GM12878 (cell line): ENCODE measurements at regions not wholly inside any gene's neighbourhood (a gene's known extent, or its start where the extent isn't known, plus 50 kb on each side); places are given as distances from the start of the nearest gene placed in this dataset.

ENCODE experiments used
- ATAC-seq: fragments of 200-7000 bp; cut with Tn5 transposase; 3 replicates; pipeline ENCODE4 v1.9.1; 2020; ENCODE audit warnings: mild to moderate bottlenecking, moderate library complexity
- BruUV-seq: library from RNA; stranded (reverse); fragments of 400-500 nt; replicated peaks from 2 replicates; lab custom pipeline; 2021; lab: Mats Ljungman, UMichigan
- CTCF ChIA-PET: fragments of 300-600 bp; sonication (Branson Sonifier 250); formaldehyde crosslinking; extraction: SDS; loops from one replicate; lab custom pipeline; 2021; ENCODE audit warnings: inconsistent platforms; lab: Yijun Ruan, JAX
- POLR2A ChIA-PET: fragments of 350-600 bp; formaldehyde crosslinking; extraction: SDS; loops from one replicate; lab custom pipeline; 2021; ENCODE audit warnings: inconsistent platforms; lab: Charles Lee
- RAD21 ChIA-PET: fragments of 300-600 bp; sonication (Branson Sonifier 250); formaldehyde crosslinking; loops from one replicate; lab custom pipeline; 2023; ENCODE audit warnings: antibody characterized with exemption; ENCODE audit not compliant: unreplicated experiment; lab: Charles Lee
- SMC1A ChIA-PET: fragments of 300-600 bp; sonication (Branson Sonifier 250); formaldehyde crosslinking; loops from one replicate; lab custom pipeline; 2023; ENCODE audit not compliant: unreplicated experiment, uncharacterized antibody; lab: Charles Lee
- DNase-seq: peaks from one replicate; pipeline ENCODE4 v3.0.0-alpha.2; 2011; ENCODE audit warnings: low read depth, low spot score
- FAIRE-seq: peaks from 3 replicates; lab custom pipeline; 2011; peaks lifted over from hg19 to GRCh38; lab: Jason Lieb, UNC
- H2AFZ ChIP-seq: 2 replicates; pipeline ENCODE4 v1.6.0; 2011; ENCODE audit warnings: low read depth, low read length, control low read depth; ENCODE audit not compliant: control insufficient read depth
- H3K27ac ChIP-seq: 2 replicates; pipeline ENCODE4 v1.5.1; 2011; ENCODE audit warnings: control low read depth; ENCODE audit not compliant: control insufficient read depth, insufficient read depth
- H3K27me3 ChIP-seq, 2 experiments: replicated peaks in 1 of 2; 2 replicates each; pipeline versions ENCODE4 v1.6.0 to v1.6.1; 2011; ENCODE audit warnings: low read length in 1 of 2; ENCODE audit not compliant: control insufficient read depth in 2 of 2, insufficient read depth in 2 of 2
- H3K36me3 ChIP-seq, 2 experiments: 2 replicates each; pipeline ENCODE4 v1.5.1; 2011; ENCODE audit warnings: low read length in 1 of 2; ENCODE audit not compliant: control insufficient read depth in 2 of 2, insufficient read depth in 2 of 2
- H3K4me1 ChIP-seq: 2 replicates; pipeline ENCODE4 v1.6.1; 2011; ENCODE audit warnings: mild to moderate bottlenecking, low read length, moderate library complexity, mixed read lengths; ENCODE audit not compliant: control insufficient read depth, insufficient read depth
- H3K4me2 ChIP-seq: 2 replicates; pipeline ENCODE4 v1.6.0; 2011; ENCODE audit warnings: control low read depth; ENCODE audit not compliant: control insufficient read depth, insufficient read depth
- H3K4me3 ChIP-seq: fragments of 200-600 bp; sonication (generic); 2 replicates; pipeline ENCODE4 v1.5.1; 2016
- H3K79me2 ChIP-seq: 2 replicates; pipeline ENCODE4 v1.6.0; 2011; ENCODE audit warnings: low read length; ENCODE audit not compliant: control insufficient read depth, insufficient read depth
- H3K9ac ChIP-seq: 2 replicates; pipeline ENCODE4 v1.8.0; 2011; ENCODE audit warnings: low read length, control low read depth, mixed read lengths; ENCODE audit not compliant: control insufficient read depth, insufficient read depth
- H3K9me3 ChIP-seq: replicated peaks from 3 replicates; pipeline ENCODE4 v1.5.1; 2011; ENCODE audit warnings: mild to moderate bottlenecking, low read length; ENCODE audit not compliant: control insufficient read depth, insufficient read depth
- H4K20me1 ChIP-seq: 2 replicates; pipeline ENCODE4 v1.6.0; 2011; ENCODE audit not compliant: control insufficient read depth, insufficient read depth
- CREM ChIP-seq: IDR thresholded peaks from 2 replicates; pipeline ENCODE4 v1.6.1; 2014; ENCODE audit warnings: antibody characterized with exemption, low read depth
- ESRRA ChIP-seq: IDR thresholded peaks from 2 replicates; pipeline ENCODE4 v1.6.1; 2012; ENCODE audit warnings: mild to moderate bottlenecking, low read length, improper control_type of control experiment
- FOS ChIP-seq: IDR thresholded peaks from 3 replicates; pipeline ENCODE4 v1.6.1; 2011; ENCODE audit warnings: borderline replicate concordance; ENCODE audit not compliant: insufficient read length; ENCODE audit errors: extremely low read depth
- JUND ChIP-seq: IDR thresholded peaks from 2 replicates; pipeline ENCODE4 v1.6.1; 2012; ENCODE audit warnings: low read depth, mild to moderate bottlenecking, low read length, improper control_type of control experiment, moderate library complexity
- KLF5 ChIP-seq: fragments of 450-650 bp; IDR thresholded peaks from 2 replicates; pipeline ENCODE4 v1.6.1; 2014; ENCODE audit warnings: mild to moderate bottlenecking; ENCODE audit not compliant: partially characterized antibody
- PML ChIP-seq: IDR thresholded peaks from 2 replicates; pipeline ENCODE4 v1.6.1; 2012; ENCODE audit warnings: low read length, inconsistent platforms
- SUZ12 ChIP-seq: fragments of 200-600 bp; sonication (generic); IDR thresholded peaks from one replicate; pipeline ENCODE4 v1.6.1; 2018; ENCODE audit warnings: antibody characterized with exemption, mild to moderate bottlenecking; ENCODE audit not compliant: unreplicated experiment
- TBL1XR1 ChIP-seq: IDR thresholded peaks from 2 replicates; pipeline ENCODE4 v1.6.1; 2012; ENCODE audit warnings: low read depth, low read length, improper control_type of control experiment
- USF1 ChIP-seq: IDR thresholded peaks from 2 replicates; pipeline ENCODE4 v1.6.1; 2011; ENCODE audit warnings: borderline replicate concordance, low read depth, mild to moderate bottlenecking, moderate library complexity, mixed read lengths, low read length; ENCODE audit not compliant: insufficient read depth; ENCODE audit errors: extremely low read length
- ZBED1 ChIP-seq: IDR thresholded peaks from 2 replicates; pipeline ENCODE4 v1.6.1; 2016; ENCODE audit warnings: borderline replicate concordance
- ZNF274 ChIP-seq: IDR thresholded peaks from one replicate; pipeline ENCODE4 v1.8.0; 2011; ENCODE audit not compliant: insufficient read length, insufficient read depth
- ZNF384 ChIP-seq: IDR thresholded peaks from 2 replicates; pipeline ENCODE4 v1.6.1; 2012; ENCODE audit warnings: low read depth, mild to moderate bottlenecking, low read length, improper control_type of control experiment, borderline replicate concordance
- WGBS: methylation state at CpG from one replicate; pipeline ENCODE4 v1.1.6; 2016; ENCODE audit warnings: low lambda C conversion rate; ENCODE audit not compliant: insufficient replicate concordance, insufficient coverage; ENCODE audit errors: missing lambda C conversion rate; 5-methylcytosine and 5-hydroxymethylcytosine counted together
- in situ Hi-C: fragments of 300-500 bp; cut with MboI; formaldehyde crosslinking; loops from 9 replicates; pipeline ENCODE4 v1.14.3; 2018; ENCODE audit warnings: mixed read lengths
- intact Hi-C: fragments of 100-400 bp; cut with micrococcal nuclease; formaldehyde crosslinking; loops from one replicate; pipeline ENCODE4 v1.14.2; 2022; ENCODE audit not compliant: unreplicated experiment
- TF ChIP-seq, protein P1 (sequence below): fragments of 450-650 bp; IDR thresholded peaks from 2 replicates; pipeline ENCODE4 v1.6.1; 2017; ENCODE audit warnings: mild to moderate bottlenecking, moderate library complexity
- TF ChIP-seq, protein P2 (sequence below): fragments of 450-650 bp; IDR thresholded peaks from 2 replicates; pipeline ENCODE4 v1.6.1; 2014; ENCODE audit warnings: mild to moderate bottlenecking
- TF ChIP-seq, protein P3 (sequence below): fragments of 450-650 bp; formaldehyde crosslinking; IDR thresholded peaks from 2 replicates; pipeline ENCODE4 v1.4.0; 2020; ENCODE audit warnings: mild to moderate bottlenecking, moderate library complexity

DNA sequence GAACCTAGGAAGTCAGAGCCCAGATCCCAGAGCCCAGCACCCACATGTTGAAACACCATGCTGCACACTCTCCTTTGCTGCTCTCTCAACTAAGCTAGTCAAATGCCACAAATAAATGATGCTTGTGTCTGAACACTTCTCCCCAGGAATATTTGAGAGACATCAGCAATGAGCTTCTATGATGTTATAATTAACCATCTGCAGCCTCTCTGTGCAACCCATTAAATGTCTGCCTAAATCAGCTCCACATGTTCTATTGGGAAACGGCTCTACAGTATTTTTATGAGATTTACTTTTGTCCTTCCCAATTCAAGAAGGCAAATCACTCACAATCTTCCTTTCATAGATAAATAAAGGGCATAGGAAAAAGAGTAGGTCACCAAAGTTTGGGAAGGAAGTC, 266.8 kb upstream of the PARD3B start (continued):
- TF ChIP-seq, protein P1, sequence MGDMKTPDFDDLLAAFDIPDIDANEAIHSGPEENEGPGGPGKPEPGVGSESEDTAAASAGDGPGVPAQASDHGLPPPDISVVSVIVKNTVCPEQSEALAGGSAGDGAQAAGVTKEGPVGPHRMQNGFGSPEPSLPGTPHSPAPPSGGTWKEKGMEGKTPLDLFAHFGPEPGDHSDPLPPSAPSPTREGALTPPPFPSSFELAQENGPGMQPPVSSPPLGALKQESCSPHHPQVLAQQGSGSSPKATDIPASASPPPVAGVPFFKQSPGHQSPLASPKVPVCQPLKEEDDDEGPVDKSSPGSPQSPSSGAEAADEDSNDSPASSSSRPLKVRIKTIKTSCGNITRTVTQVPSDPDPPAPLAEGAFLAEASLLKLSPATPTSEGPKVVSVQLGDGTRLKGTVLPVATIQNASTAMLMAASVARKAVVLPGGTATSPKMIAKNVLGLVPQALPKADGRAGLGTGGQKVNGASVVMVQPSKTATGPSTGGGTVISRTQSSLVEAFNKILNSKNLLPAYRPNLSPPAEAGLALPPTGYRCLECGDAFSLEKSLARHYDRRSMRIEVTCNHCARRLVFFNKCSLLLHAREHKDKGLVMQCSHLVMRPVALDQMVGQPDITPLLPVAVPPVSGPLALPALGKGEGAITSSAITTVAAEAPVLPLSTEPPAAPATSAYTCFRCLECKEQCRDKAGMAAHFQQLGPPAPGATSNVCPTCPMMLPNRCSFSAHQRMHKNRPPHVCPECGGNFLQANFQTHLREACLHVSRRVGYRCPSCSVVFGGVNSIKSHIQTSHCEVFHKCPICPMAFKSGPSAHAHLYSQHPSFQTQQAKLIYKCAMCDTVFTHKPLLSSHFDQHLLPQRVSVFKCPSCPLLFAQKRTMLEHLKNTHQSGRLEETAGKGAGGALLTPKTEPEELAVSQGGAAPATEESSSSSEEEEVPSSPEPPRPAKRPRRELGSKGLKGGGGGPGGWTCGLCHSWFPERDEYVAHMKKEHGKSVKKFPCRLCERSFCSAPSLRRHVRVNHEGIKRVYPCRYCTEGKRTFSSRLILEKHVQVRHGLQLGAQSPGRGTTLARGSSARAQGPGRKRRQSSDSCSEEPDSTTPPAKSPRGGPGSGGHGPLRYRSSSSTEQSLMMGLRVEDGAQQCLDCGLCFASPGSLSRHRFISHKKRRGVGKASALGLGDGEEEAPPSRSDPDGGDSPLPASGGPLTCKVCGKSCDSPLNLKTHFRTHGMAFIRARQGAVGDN: no peak
- TF ChIP-seq FOS (no peak), USF1 (no peak)
- TF ChIP-seq, all 136 proteins: peak for 0

GRCh38 chr2:204279819-204280218, 265.5 kb upstream of the PARD3B start:
- FAIRE-seq (no peak), DNase-seq (no peak), ATAC-seq (no peak)
- in situ Hi-C loops: no loop called here
- ChIA-PET SMC1A (no interaction called here), CTCF (no interaction called here), POLR2A (no interaction called here), RAD21 (no interaction called here)
- H3K9ac ChIP-seq: no peak overlapping the region
- no peaks in the 10 kb centered on the region for H3K79me2 ChIP-seq
- no peaks in the 10 kb centered on the region for H4K20me1 ChIP-seq
- H3K4me3 ChIP-seq: no peak overlapping the region
- H3K36me3 ChIP-seq: no peaks in the 10 kb centered on the region
- 0% methylated on average over 1 of the region's 1 CpG for WGBS
- BruUV-seq: no TSS peak
- intact Hi-C loops: no loop called here
- no peak overlapping the region for H3K27ac ChIP-seq
- H3K9me3 ChIP-seq: no peaks in the 10 kb centered on the region
- no peak overlapping the region for H2AFZ ChIP-seq
- no peaks in the 10 kb centered on the region for H3K4me1 ChIP-seq
- no peak overlapping the region for H3K4me2 ChIP-seq
- H3K27me3 ChIP-seq: no peaks in the 10 kb centered on the region
- TF ChIP-seq ESRRA (no peak), PML (no peak), TBL1XR1 (no peak), SUZ12 (no peak), ZNF274 (no peak), JUND (no peak), CREM (no peak), ZNF384 (no peak), KLF5 (no peak), ZBED1 (no peak)
- TF ChIP-seq, protein P2, sequence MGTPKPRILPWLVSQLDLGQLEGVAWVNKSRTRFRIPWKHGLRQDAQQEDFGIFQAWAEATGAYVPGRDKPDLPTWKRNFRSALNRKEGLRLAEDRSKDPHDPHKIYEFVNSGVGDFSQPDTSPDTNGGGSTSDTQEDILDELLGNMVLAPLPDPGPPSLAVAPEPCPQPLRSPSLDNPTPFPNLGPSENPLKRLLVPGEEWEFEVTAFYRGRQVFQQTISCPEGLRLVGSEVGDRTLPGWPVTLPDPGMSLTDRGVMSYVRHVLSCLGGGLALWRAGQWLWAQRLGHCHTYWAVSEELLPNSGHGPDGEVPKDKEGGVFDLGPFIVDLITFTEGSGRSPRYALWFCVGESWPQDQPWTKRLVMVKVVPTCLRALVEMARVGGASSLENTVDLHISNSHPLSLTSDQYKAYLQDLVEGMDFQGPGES: no peak
- TF ChIP-seq, protein P3, sequence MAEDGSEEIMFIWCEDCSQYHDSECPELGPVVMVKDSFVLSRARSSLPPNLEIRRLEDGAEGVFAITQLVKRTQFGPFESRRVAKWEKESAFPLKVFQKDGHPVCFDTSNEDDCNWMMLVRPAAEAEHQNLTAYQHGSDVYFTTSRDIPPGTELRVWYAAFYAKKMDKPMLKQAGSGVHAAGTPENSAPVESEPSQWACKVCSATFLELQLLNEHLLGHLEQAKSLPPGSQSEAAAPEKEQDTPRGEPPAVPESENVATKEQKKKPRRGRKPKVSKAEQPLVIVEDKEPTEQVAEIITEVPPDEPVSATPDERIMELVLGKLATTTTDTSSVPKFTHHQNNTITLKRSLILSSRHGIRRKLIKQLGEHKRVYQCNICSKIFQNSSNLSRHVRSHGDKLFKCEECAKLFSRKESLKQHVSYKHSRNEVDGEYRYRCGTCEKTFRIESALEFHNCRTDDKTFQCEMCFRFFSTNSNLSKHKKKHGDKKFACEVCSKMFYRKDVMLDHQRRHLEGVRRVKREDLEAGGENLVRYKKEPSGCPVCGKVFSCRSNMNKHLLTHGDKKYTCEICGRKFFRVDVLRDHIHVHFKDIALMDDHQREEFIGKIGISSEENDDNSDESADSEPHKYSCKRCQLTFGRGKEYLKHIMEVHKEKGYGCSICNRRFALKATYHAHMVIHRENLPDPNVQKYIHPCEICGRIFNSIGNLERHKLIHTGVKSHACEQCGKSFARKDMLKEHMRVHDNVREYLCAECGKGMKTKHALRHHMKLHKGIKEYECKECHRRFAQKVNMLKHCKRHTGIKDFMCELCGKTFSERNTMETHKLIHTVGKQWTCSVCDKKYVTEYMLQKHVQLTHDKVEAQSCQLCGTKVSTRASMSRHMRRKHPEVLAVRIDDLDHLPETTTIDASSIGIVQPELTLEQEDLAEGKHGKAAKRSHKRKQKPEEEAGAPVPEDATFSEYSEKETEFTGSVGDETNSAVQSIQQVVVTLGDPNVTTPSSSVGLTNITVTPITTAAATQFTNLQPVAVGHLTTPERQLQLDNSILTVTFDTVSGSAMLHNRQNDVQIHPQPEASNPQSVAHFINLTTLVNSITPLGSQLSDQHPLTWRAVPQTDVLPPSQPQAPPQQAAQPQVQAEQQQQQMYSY: no peak
